Body of pancreas (tissue), 4 donors: ENCODE measurements at regions not wholly inside any gene's neighbourhood (a gene's known extent, or its start where the extent isn't known, plus 50 kb on each side); places are given as distances from the start of the nearest gene placed in this dataset.

Source experiments
- CTCF ChIP-seq, 7 experiments: fragments of 450-650 bp in 4 of 7; fragments of 200-600 bp in 3 of 7; sonication (generic) in 3 of 7; IDR thresholded peaks; one replicate each; pipeline ENCODE4 v1.5.1; 2016 to 2019; ENCODE audit warnings: antibody characterized with exemption in 7 of 7
- POLR2A ChIP-seq, 3 donors: fragments of 450-650 bp; IDR thresholded peaks; one replicate each; pipeline ENCODE4 v1.6.1; 2016; ENCODE audit warnings: antibody characterized with exemption in 3 of 3, mild to moderate bottlenecking in 2 of 3

- TF ChIP-seq CTCF (IDR thresholded peaks at IDR 0.05) (no peak), POLR2A (IDR thresholded peaks at IDR 0.05) (no peak)
Observed at GRCh38 chr22:27066856-27067255, 409.5 kb downstream of the MIAT start.
